ENCODE measurements at regions not wholly inside any gene's neighbourhood (a gene's known extent, or its start where the extent isn't known, plus 50 kb on each side); places are given as distances from the start of the nearest gene placed in this dataset.

- TF ChIP-seq ATF6 (CRISPR knock-in tag; IDR thresholded peaks at IDR 0.05) (no peak), AR (CRISPR knock-in tag; IDR thresholded peaks at IDR 0.05) (no peak), ZNF263 (CRISPR knock-in tag; IDR thresholded peaks at IDR 0.05; ENCODE audit: low read depth) (no peak), PRDM15 (CRISPR knock-in tag; IDR thresholded peaks at IDR 0.05) (no peak)
Observed at GRCh38 chr9:17978773-17979172, 399.9 kb downstream of the SH3GL2 start (continued).

GRCh38 chr9:17986595-17986994 lies 407.7 kb downstream of the SH3GL2 start:
- DNase-seq (ENCODE audit: low spot score): no peak
- Mint-ChIP-seq H3K27ac (no peak overlapping the region), H3K9me3 (no peaks in the 10 kb centered on the region), H3K27me3 (ENCODE audit: low read depth) (no peaks in the 10 kb centered on the region), H3K4me3 (no peak overlapping the region), H3K36me3 (no peaks in the 10 kb centered on the region), H3K4me1 (peaks cover 2% of the 10 kb centered on the region; the same call in 1 of the 2 replicates)
- ChIA-PET CTCF (no interaction called here), POLR2A (no interaction called here)
- TF ChIP-seq ZNF263 (CRISPR knock-in tag; IDR thresholded peaks at IDR 0.05; ENCODE audit: low read depth): no peak
- TF ChIP-seq ZNF219 (CRISPR knock-in tag; IDR thresholded peaks at IDR 0.05; ENCODE audit: borderline replicate concordance): no peak
- no peak for ATAC-seq

- ChIA-PET CTCF (no interaction called here), POLR2A (no interaction called here)
- no peak for TF ChIP-seq NFATC4 (CRISPR knock-in tag; IDR thresholded peaks at IDR 0.05)
- TF ChIP-seq MLX (CRISPR knock-in tag; IDR thresholded peaks at IDR 0.05): no peak
- no peak for TF ChIP-seq AR (CRISPR knock-in tag; IDR thresholded peaks at IDR 0.05)
- TF ChIP-seq ARID4B (CRISPR knock-in tag; IDR thresholded peaks at IDR 0.05; ENCODE audit: borderline replicate concordance): no peak
- no peak for TF ChIP-seq E2F1 (CRISPR knock-in tag; IDR thresholded peaks at IDR 0.05)
- TF ChIP-seq ZBTB21 (CRISPR knock-in tag; IDR thresholded peaks at IDR 0.05; ENCODE audit: borderline replicate concordance): no peak
- no peak overlapping the region for H3K27ac Mint-ChIP-seq
- no peak for ATAC-seq
- H3K9me3 Mint-ChIP-seq: no peaks in the 10 kb centered on the region
- peaks cover 5% of the 10 kb centered on the region; the same call in 1 of the 2 replicates for H3K4me1 Mint-ChIP-seq
- H3K36me3 Mint-ChIP-seq: no peaks in the 10 kb centered on the region
- no peaks in the 10 kb centered on the region for H3K27me3 Mint-ChIP-seq (ENCODE audit: low read depth)
- DNase-seq (ENCODE audit: low spot score): no peak
- no peak overlapping the region for H3K4me3 Mint-ChIP-seq
Observed at GRCh38 chr9:17987189-17987588, 408.3 kb downstream of the SH3GL2 start.

All from WTC11 (cell line).